DOHH2 (cell line): ENCODE measurements at regions not wholly inside any gene's neighbourhood (a gene's known extent, or its start where the extent isn't known, plus 50 kb on each side); places are given as distances from the start of the nearest gene placed in this dataset.

Source experiments
- H3F3A ChIP-seq: fragments of 200-600 bp; sonication (generic), shearing (Covaris generic); 2 replicates; pipeline ENCODE4 v1.6.0; 2016; ENCODE audit warnings: antibody characterized with exemption, mild to moderate bottlenecking; ENCODE audit not compliant: control insufficient read depth, insufficient read depth
- H3K27ac ChIP-seq: fragments of 200-600 bp; sonication (generic); 2 replicates; pipeline ENCODE4 v1.5.1; 2014; ENCODE audit warnings: low read depth, mild to moderate bottlenecking, low read length, moderate library complexity
- H3K27me3 ChIP-seq: fragments of 200-600 bp; sonication (generic); 2 replicates; pipeline ENCODE4 v1.6.1; 2014; ENCODE audit warnings: mild to moderate bottlenecking, low read length, mixed read lengths; ENCODE audit not compliant: control insufficient read depth
- H3K36me3 ChIP-seq: fragments of 200-600 bp; sonication (generic); 2 replicates; pipeline ENCODE4 v1.6.1; 2014; ENCODE audit warnings: mild to moderate bottlenecking, low read length, moderate library complexity, mixed read lengths; ENCODE audit not compliant: control insufficient read depth
- H3K4me1 ChIP-seq: fragments of 200-600 bp; sonication (generic); 2 replicates; pipeline ENCODE4 v1.6.1; 2014; ENCODE audit warnings: mild to moderate bottlenecking, low read length, mixed read lengths; ENCODE audit not compliant: control insufficient read depth
- H3K4me2 ChIP-seq: fragments of 200-600 bp; sonication (generic); 2 replicates; pipeline ENCODE4 v1.6.0; 2014; ENCODE audit warnings: mild to moderate bottlenecking, low read length, moderate library complexity
- H3K4me3 ChIP-seq: fragments of 200-600 bp; sonication (generic); 2 replicates; pipeline ENCODE4 v1.5.1; 2014; ENCODE audit warnings: mild to moderate bottlenecking, low read length, mixed read lengths
- H3K79me2 ChIP-seq: fragments of 200-600 bp; sonication (generic); 2 replicates; pipeline ENCODE4 v1.6.1; 2014; ENCODE audit warnings: mild to moderate bottlenecking, low read length, mixed read lengths; ENCODE audit not compliant: control insufficient read depth
- H3K9me2 ChIP-seq: fragments of 200-600 bp; sonication (generic); replicated peaks from 2 replicates; pipeline ENCODE4 v1.6.1; 2014; ENCODE audit warnings: mild to moderate bottlenecking, low read length, mixed read lengths; ENCODE audit not compliant: control insufficient read depth
- H3K9me3 ChIP-seq: fragments of 200-600 bp; sonication (generic); 2 replicates; pipeline ENCODE4 v1.6.1; 2014; ENCODE audit warnings: antibody characterized with exemption, low read length, mixed read lengths; ENCODE audit not compliant: control insufficient read depth, insufficient read depth
- H4K20me1 ChIP-seq: fragments of 200-600 bp; sonication (generic); 2 replicates; pipeline ENCODE4 v1.6.0; 2014; ENCODE audit warnings: low read depth, mild to moderate bottlenecking, antibody characterized with exemption, low read length, moderate library complexity; ENCODE audit not compliant: control insufficient read depth, insufficient read depth
- EZH2phosphoT487 ChIP-seq: fragments of 200-600 bp; sonication (generic); IDR thresholded peaks from 2 replicates; pipeline ENCODE4 v1.6.1; 2017; ENCODE audit warnings: borderline replicate concordance, mild to moderate bottlenecking, antibody characterized with exemption, low read length, moderate library complexity, mixed read lengths
- TF ChIP-seq, protein P1 (sequence below): fragments of 200-600 bp; sonication (generic); IDR thresholded peaks from one replicate; pipeline ENCODE4 v1.5.1; 2014; ENCODE audit warnings: antibody characterized with exemption, mild to moderate bottlenecking, low read depth, low read length; ENCODE audit not compliant: poor library complexity, severe bottlenecking

DNA sequence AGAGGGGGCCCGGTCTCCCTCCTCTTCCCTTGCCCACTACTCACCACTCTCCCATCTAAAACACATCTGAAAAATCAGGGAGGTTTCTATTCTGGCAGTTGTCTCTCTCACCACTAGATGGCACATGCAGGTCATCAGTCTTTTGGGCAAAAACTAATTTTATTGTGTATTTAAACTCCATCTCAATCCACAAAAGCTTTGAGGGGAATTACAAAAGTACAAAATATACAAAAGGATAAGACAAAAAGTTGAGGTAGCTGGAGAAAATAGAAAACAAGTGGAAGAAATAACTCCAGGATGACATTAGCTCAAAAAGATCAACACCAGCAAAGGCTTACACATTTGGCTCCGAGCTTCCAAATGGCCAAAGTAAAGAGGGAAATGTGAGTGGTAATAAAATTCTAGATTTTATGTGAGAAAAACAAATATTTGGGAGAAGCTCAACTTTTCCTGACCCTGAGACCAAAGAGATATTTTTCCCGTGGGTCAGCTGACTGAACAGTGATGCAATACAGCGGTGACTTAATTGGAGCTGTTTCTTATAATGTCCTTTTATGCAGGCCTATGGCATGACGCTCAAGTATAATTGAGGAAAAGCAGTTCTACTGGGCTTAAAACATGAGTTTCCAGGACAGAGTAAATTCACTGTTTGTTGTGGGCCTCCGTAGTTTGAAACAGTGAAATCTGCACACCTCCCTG lies 79.8 kb upstream of the CHD6 start:
- H3K79me2 ChIP-seq, result no peaks in the 10 kb centered on the region
- no peaks in the 10 kb centered on the region for H3K9me3 ChIP-seq
- no peak for TF ChIP-seq EZH2phosphoT487
- TF ChIP-seq, protein P1, sequence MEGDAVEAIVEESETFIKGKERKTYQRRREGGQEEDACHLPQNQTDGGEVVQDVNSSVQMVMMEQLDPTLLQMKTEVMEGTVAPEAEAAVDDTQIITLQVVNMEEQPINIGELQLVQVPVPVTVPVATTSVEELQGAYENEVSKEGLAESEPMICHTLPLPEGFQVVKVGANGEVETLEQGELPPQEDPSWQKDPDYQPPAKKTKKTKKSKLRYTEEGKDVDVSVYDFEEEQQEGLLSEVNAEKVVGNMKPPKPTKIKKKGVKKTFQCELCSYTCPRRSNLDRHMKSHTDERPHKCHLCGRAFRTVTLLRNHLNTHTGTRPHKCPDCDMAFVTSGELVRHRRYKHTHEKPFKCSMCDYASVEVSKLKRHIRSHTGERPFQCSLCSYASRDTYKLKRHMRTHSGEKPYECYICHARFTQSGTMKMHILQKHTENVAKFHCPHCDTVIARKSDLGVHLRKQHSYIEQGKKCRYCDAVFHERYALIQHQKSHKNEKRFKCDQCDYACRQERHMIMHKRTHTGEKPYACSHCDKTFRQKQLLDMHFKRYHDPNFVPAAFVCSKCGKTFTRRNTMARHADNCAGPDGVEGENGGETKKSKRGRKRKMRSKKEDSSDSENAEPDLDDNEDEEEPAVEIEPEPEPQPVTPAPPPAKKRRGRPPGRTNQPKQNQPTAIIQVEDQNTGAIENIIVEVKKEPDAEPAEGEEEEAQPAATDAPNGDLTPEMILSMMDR, result peak; percentile 93

GRCh38 chr20:41696428-41696827 lies 78.3 kb upstream of the CHD6 start:
- H3F3A ChIP-seq, result 0 out of 2 replicates have a peak, but pooled peaks cover 2% of the 10 kb centered on the region
- H3K4me3 ChIP-seq, result no peak overlapping the region
- TF ChIP-seq, protein P1, result no peak
- no peak for TF ChIP-seq EZH2phosphoT487
- no peak overlapping the region for H3K27ac ChIP-seq
- no peaks in the 10 kb centered on the region for H3K79me2 ChIP-seq
- H3K4me1 ChIP-seq, result peaks cover 16% of the 10 kb centered on the region
- H3K36me3 ChIP-seq, result no peaks in the 10 kb centered on the region
- H3K9me2 ChIP-seq, result no peaks in the 10 kb centered on the region
- H3K4me2 ChIP-seq, result no peak overlapping the region
- 0 out of 2 replicates have a peak, but pooled peaks cover 3% of the 10 kb centered on the region for H3K27me3 ChIP-seq
- no peaks in the 10 kb centered on the region for H4K20me1 ChIP-seq
- no peaks in the 10 kb centered on the region for H3K9me3 ChIP-seq

More for the DNA sequence above, 79.8 kb upstream of the CHD6 start:
- Histone ChIP-seq H3K36me3 (no peaks in the 10 kb centered on the region), H3K27ac (no peak overlapping the region), H4K20me1 (no peaks in the 10 kb centered on the region), H3K4me3 (no peak overlapping the region), H3K4me2 (no peak overlapping the region), H3K9me2 (no peaks in the 10 kb centered on the region), H3F3A (0 out of 2 replicates have a peak, but pooled peaks cover 2% of the 10 kb centered on the region), H3K27me3 (0 out of 2 replicates have a peak, but pooled peaks cover 3% of the 10 kb centered on the region), H3K4me1 (peaks cover 7% of the 10 kb centered on the region)

DNA sequence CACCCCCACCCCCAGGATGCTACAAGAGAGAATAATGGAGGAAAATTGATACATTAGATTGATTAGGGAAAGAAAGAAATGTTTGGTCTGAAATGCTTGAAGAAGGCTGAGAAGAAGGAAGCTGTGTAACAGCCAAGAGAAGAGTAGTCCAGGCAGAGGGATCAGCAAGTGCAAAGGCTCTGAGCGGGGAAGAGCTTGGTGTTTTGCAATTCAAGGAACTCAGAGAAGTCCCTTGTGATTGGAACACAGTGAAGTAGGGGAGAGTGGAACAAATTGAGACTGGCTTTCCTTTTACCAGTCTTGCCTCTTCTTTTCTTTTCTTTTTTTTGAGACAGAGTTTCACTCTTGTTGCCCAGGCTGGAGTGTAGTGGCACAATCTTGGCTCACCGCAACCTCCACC lies 76.6 kb upstream of the CHD6 start:
- Histone ChIP-seq H4K20me1 (no peaks in the 10 kb centered on the region), H3K79me2 (no peaks in the 10 kb centered on the region), H3K9me2 (no peaks in the 10 kb centered on the region), H3K4me2 (peak overlapping the region; percentile 69), H3K27me3 (0 out of 2 replicates have a peak, but pooled peaks cover 3% of the 10 kb centered on the region), H3K4me1 (peaks cover 23% of the 10 kb centered on the region), H3K4me3 (peak overlapping the region; percentile 85), H3K36me3 (no peaks in the 10 kb centered on the region), H3K27ac (no peak overlapping the region), H3F3A (0 out of 2 replicates have a peak, but pooled peaks cover 2% of the 10 kb centered on the region), H3K9me3 (no peaks in the 10 kb centered on the region)
- no peak for TF ChIP-seq EZH2phosphoT487
- TF ChIP-seq, protein P1, result no peak
